Stomach (tissue), 8 donors: ENCODE measurements at regions not wholly inside any gene's neighbourhood (a gene's known extent, or its start where the extent isn't known, plus 50 kb on each side); places are given as distances from the start of the nearest gene placed in this dataset.
A peak's percentile ranks its signal among the peaks of the same experiment; 100 is the strongest.

Source experiments
- DNase-seq, 2 donors: peaks; one replicate each; pipeline versions ENCODE4 v3.0.0 to v3.0.0-alpha.2; 2013 to 2019
- H3K27ac ChIP-seq, 5 donors: fragments of 200-600 bp in 4 of 5; sonication (generic) in 4 of 5; one replicate each; pipeline ENCODE4 v1.5.1; 2013 to 2019; ENCODE audit warnings: mild to moderate bottlenecking in 1 of 5, moderate library complexity in 1 of 5
- H3K27me3 ChIP-seq, 3 donors: fragments of 200-600 bp; sonication (generic); one replicate each; pipeline ENCODE4 v1.5.1; 2017 to 2019; ENCODE audit warnings: mixed run types in 1 of 3
- H3K36me3 ChIP-seq, 4 donors: fragments of 200-600 bp; sonication (generic); 1 replicate in 3 of 4; 2 replicates in 1 of 4; pipeline ENCODE4 v1.5.1; 2016 to 2019
- H3K4me1 ChIP-seq, 4 donors: fragments of 200-600 bp; sonication (generic); one replicate each; pipeline ENCODE4 v1.5.1; 2016 to 2019
- H3K4me3 ChIP-seq, 4 donors: fragments of 200-600 bp; sonication (generic) in 3 of 4; one replicate each; pipeline ENCODE4 v1.5.1; 2016 to 2019; ENCODE audit warnings: mild to moderate bottlenecking in 1 of 4
- H3K9me3 ChIP-seq, 4 donors: fragments of 200-600 bp; sonication (generic); one replicate each; pipeline ENCODE4 v1.5.1; 2016 to 2019
- EP300 ChIP-seq: sonication (generic); formaldehyde crosslinking; IDR thresholded peaks from one replicate; pipeline ENCODE4 v1.6.1; 2017; ENCODE audit warnings: antibody characterized with exemption
- POLR2A ChIP-seq, 4 donors: fragments of 450-650 bp; IDR thresholded peaks; one replicate each; pipeline ENCODE4 v1.6.1; 2016; ENCODE audit warnings: antibody characterized with exemption in 4 of 4, control low read depth in 2 of 4, mild to moderate bottlenecking in 1 of 4, moderate library complexity in 1 of 4
- POLR2AphosphoS5 ChIP-seq, 3 donors: sonication (generic); formaldehyde crosslinking; IDR thresholded peaks; one replicate each; pipeline ENCODE4 v1.6.1; 2016; ENCODE audit warnings: antibody characterized with exemption in 3 of 3
- WGBS, 5 donors: extraction: QIAGEN DNeasy Blood & Tissue Kit in 3 of 5; methylation state at CpG; one replicate each; pipeline versions ENCODE4 v1.1.5 to v1.1.7; 2013 to 2018; 5-methylcytosine and 5-hydroxymethylcytosine counted together
- intact Hi-C: fragments of 100-400 bp; cut with DNase I; formaldehyde crosslinking; loops from one replicate; pipeline ENCODE4 v1.15.1; 2023; ENCODE audit warnings: low total_unique reads
- TF ChIP-seq, protein P1 (sequence below), 7 experiments: fragments of 450-650 bp in 4 of 7; fragments of 200-600 bp in 3 of 7; sonication (generic) in 3 of 7; IDR thresholded peaks; one replicate each; pipeline ENCODE4 v1.5.1; 2016 to 2019; ENCODE audit warnings: antibody characterized with exemption in 7 of 7, control low read depth in 2 of 7, mild to moderate bottlenecking in 1 of 7
- donor health status: healthy with polysubstance abuse.
- donor health status: Bipolar disorder and iron deficiency.
- donor health status: healthy.

DNA sequence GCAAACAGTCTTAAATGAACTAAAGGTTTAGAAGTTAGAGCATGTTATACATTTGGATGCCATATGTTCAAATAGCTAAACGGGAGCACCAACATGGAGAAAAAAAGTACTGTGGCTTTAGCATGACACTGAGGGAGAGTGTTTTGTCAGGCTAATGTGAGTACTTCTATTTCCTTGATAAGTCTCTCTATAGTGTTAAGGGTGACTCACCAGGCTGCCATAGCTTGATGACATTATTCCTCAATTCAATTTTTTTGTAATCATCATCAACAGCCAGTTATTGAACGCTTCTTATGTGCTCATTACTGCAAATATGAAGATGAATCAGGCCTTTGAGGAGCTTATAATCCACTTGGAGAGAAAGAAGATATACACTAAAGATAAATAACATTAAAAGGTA, 211.4 kb upstream of the GPR101 start:
- 62 to 86% (median 73%) methylated on average over 2 of the region's 2 CpGs for WGBS, 5 donors
- H3K4me3 ChIP-seq, result no peak overlapping the region
- TF ChIP-seq, protein P1, sequence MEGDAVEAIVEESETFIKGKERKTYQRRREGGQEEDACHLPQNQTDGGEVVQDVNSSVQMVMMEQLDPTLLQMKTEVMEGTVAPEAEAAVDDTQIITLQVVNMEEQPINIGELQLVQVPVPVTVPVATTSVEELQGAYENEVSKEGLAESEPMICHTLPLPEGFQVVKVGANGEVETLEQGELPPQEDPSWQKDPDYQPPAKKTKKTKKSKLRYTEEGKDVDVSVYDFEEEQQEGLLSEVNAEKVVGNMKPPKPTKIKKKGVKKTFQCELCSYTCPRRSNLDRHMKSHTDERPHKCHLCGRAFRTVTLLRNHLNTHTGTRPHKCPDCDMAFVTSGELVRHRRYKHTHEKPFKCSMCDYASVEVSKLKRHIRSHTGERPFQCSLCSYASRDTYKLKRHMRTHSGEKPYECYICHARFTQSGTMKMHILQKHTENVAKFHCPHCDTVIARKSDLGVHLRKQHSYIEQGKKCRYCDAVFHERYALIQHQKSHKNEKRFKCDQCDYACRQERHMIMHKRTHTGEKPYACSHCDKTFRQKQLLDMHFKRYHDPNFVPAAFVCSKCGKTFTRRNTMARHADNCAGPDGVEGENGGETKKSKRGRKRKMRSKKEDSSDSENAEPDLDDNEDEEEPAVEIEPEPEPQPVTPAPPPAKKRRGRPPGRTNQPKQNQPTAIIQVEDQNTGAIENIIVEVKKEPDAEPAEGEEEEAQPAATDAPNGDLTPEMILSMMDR (IDR thresholded peaks at IDR 0.05), result no peak
- TF ChIP-seq EP300 (no peak), POLR2AphosphoS5 (IDR thresholded peaks at IDR 0.05) (no peak), POLR2A (IDR thresholded peaks at IDR 0.05) (no peak)
- H3K9me3 ChIP-seq, result no peaks in the 10 kb centered on the region
- no peak overlapping the region for H3K27ac ChIP-seq
- intact Hi-C loops, result no loop called here
- H3K36me3 ChIP-seq, result no peaks in the 10 kb centered on the region
- no peaks in the 10 kb centered on the region for H3K27me3 ChIP-seq
- no peak for DNase-seq
- no peaks in the 10 kb centered on the region for H3K4me1 ChIP-seq

DNA sequence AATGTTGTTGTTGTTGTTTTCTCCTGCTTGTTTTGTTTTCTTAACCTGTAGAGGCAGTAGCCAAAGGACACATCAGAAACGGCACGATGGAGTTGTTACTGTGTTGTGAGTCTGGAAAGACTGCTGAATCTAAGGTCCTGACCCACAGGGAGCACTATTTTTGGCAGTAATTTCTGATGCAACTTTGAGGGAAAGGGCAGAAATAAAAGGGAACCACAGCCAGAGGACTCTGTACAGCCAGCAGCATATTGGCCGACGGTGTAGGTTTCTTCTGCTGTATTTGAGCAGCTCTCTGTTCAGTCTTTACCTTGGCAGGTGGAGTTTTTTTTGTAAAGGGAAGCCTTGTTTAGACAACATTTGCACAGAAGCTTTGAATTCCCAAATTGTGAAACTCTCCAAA, 203.0 kb upstream of the GPR101 start:
- no peak overlapping the region for H3K27ac ChIP-seq
- DNase-seq, result no peak
- intact Hi-C loops, result no loop called here
- TF ChIP-seq POLR2A (IDR thresholded peaks at IDR 0.05) (no peak), EP300 (no peak), POLR2AphosphoS5 (IDR thresholded peaks at IDR 0.05) (no peak)
- TF ChIP-seq, protein P1 (IDR thresholded peaks at IDR 0.05), result no peak
- no peaks in the 10 kb centered on the region for H3K4me1 ChIP-seq
- H3K9me3 ChIP-seq, result no peaks in the 10 kb centered on the region
- WGBS, 5 donors, result 39 to 74% (median 62%) methylated on average over 4 of the region's 4 CpGs
- H3K4me3 ChIP-seq, result no peak overlapping the region
- H3K27me3 ChIP-seq, result peaks cover 0 to 7% (median 0%) of the 10 kb centered on the region in 3 donors
- no peaks in the 10 kb centered on the region for H3K36me3 ChIP-seq

DNA sequence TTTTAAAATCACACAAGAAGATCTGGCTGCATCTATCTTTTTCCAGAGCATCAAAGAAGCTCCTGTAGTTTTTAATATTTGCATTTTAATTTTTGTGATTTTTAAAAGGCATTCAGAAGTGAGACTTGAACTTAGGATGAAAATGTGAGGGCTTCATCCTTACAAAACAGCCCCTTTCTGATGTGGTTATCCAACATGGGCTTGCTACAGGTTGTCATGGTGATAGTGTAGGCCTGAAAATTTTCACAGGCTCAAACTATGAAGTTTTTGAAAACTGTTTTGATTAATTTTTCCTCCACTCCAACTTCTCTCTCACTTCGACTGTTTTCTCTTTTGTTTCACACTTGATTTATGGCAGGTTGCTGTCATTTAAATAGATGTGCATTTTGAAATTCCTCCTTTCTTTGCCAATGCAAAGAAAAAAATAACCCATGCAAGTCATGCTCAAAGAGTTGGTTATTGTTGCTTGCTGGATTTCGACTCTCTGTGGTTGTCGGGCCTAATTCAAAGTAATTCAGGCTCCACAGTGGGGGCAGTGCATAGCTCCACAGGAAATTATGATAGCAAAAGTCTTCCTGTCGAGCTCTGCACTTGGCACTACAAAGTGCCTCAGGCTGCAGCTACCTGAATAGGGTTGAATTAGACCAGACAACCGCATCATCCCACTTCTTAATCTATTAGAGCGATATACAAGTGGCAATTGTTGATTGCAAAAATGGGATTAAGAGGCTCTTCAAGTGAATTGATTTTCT, 201.0 kb upstream of the GPR101 start:
- Histone ChIP-seq H3K27ac (no peak overlapping the region), H3K9me3 (no peaks in the 10 kb centered on the region), H3K36me3 (no peaks in the 10 kb centered on the region), H3K4me1 (no peaks in the 10 kb centered on the region), H3K27me3 (peaks cover 0 to 7% (median 0%) of the 10 kb centered on the region in 3 donors), H3K4me3 (no peak overlapping the region)
- DNase-seq, result no peak
- 40 to 50% (median 47%) methylated on average over 5 to 6 of the region's 6 CpGs for WGBS, 5 donors
- intact Hi-C loops, result no loop called here
- TF ChIP-seq POLR2A (IDR thresholded peaks at IDR 0.05), result no peak

DNA sequence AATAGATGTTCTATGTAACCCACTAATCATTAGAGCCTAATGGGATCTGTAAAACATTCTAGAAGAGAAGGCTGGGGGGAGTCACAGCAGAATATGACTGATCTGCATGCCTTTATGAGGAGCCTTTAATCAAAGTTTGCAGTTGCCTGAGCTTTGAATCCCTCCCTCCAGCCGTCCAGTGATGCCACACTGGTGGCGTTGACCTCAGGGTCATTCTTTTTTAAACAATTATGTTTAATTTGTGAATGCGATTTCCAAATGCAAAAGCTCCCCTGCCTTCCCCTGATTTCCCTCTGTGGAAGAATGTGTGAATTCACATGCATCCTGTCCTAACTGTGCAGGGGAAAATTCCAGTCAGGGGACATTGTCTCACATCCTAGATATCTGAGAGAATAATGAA, 199.7 kb upstream of the GPR101 start:
- Histone ChIP-seq H3K27ac (no peak overlapping the region), H3K4me1 (no peaks in the 10 kb centered on the region), H3K36me3 (no peaks in the 10 kb centered on the region), H3K27me3 (peaks cover 0 to 7% (median 0%) of the 10 kb centered on the region in 3 donors), H3K9me3 (no peaks in the 10 kb centered on the region), H3K4me3 (no peak overlapping the region)
- TF ChIP-seq EP300 (no peak), POLR2AphosphoS5 (IDR thresholded peaks at IDR 0.05) (no peak), POLR2A (IDR thresholded peaks at IDR 0.05) (no peak)
- TF ChIP-seq, protein P1 (IDR thresholded peaks at IDR 0.05), result no peak
- intact Hi-C loops, result no loop called here
- 29 to 42% (median 31%) methylated on average over 3 of the region's 3 CpGs for WGBS, 5 donors
- DNase-seq, result no peak

DNA sequence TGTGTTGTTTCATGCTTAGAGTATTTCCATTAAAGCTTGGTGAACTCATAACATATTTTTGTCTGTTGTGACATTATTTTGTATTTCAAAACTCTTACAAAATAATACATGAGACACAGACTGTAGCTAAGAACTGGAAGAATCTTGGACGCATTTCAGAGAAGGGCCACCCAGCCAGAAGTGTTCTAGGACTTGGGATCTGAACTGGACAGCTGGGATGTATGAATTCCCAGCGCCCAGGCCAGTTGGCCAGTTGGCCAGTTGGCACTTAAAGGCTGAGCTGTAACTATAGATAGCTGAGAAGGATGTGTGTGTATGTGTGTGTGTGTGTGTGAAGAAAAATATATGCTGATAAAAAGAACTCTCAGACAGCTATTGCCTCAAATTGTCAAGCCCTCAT, 193.4 kb upstream of the GPR101 start:
- WGBS, 5 donors, result 55 to 74% (median 69%) methylated on average over 2 of the region's 2 CpGs
- no peaks in the 10 kb centered on the region for H3K36me3 ChIP-seq
- intact Hi-C loops, result no loop called here
- no peaks in the 10 kb centered on the region for H3K4me1 ChIP-seq
- DNase-seq, result peak in 1 of 2 donors; percentile 60
- no peak overlapping the region for H3K4me3 ChIP-seq
- peaks cover 0 to 3% (median 0%) of the 10 kb centered on the region in 3 donors for H3K27me3 ChIP-seq
- no peaks in the 10 kb centered on the region for H3K9me3 ChIP-seq
- TF ChIP-seq, protein P1 (IDR thresholded peaks at IDR 0.05), result no peak
- TF ChIP-seq POLR2AphosphoS5 (IDR thresholded peaks at IDR 0.05) (no peak), POLR2A (IDR thresholded peaks at IDR 0.05) (no peak), EP300 (no peak)
- H3K27ac ChIP-seq, result no peak overlapping the region
